GM21526 (cell line): ENCODE measurements at regions not wholly inside any gene's neighbourhood (a gene's known extent, or its start where the extent isn't known, plus 50 kb on each side); places are given as distances from the start of the nearest gene placed in this dataset.

ENCODE experiments used
- ATAC-seq: cut with Tn5 transposase; IDR thresholded peaks from one replicate; pipeline ENCODE4 v1.9.1; 2021; ENCODE audit warnings: moderate library complexity; ENCODE audit not compliant: unreplicated experiment, low FRiP score

- ATAC-seq, result no peak
These were observed 1237.7 kb upstream of the PCDH20 start for GRCh38 chr13:62653371-62653770.

DNA sequence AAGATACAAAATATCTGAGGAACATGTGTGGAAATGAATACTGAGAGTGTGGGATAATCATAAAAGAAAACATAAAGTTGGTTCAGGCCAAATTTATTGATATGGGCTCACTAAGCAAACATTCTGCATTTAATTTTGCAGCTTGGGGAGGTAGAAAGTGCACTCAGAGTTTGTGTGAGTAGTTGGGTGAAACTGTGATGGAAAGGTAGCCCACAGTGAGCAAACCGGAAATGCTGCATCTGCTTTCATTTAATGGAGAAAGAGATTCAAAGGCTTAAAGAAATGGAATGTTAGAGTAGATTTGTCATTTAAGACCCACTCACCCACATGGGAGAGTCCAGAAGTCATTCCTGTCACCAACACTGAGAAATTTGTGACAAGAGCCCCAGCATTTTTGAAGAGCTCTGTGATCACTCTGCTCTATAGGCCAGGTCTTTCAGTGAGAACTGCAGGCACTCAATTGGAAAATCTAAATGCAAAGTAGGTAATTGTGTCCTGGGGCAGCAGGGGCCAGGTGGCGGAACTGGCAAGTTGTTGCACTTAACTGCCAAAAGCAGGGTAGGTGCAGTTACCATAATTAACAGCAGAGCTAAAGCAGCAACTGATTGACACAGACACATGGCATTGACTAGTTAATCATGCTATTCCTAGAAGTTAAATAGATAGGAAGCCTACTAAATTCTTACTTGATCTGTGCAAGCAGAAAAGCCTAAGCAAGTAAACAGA is 1228.3 kb upstream of the PCDH20 start:
- no peak for ATAC-seq

GRCh38 chr13:62643007-62643483 is 1227.4 kb upstream of the PCDH20 start:
- no peak for ATAC-seq

DNA sequence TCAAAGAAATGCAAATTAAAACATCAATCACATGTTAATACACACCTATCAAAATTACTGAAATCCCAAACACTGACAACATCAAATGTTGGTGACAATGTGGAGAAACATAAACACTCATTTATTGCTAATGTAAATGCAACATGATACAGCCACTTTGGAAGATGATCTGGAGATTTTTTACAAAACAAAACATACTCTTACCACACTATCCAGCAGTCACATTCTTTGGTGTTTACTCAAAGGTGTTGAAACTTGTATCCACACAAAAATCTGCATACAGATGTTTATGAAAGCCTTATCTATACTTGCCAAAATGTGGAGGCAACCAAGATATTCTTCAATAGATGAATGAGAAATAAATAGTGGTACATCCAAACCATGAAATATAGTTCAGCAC is 1219.5 kb upstream of the PCDH20 start:
- ATAC-seq, result no peak

DNA sequence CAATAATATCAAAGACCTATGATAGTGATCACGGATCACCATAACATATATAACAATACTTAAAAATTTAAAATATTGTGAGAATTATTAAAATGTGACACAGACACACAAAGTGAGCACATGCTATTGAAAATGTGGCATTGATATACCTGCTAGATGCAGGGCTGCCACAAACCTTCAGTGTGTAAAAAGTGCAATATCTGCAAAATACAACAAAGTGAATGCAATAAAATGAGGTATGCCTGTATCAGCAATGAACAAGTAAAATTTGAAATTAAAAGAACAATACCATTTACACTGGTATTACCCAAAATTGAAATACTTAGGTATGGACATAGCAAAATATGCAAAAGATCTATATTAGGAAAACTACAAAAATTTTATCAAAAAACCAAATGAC is 1217.8 kb upstream of the PCDH20 start:
- no peak for ATAC-seq

DNA sequence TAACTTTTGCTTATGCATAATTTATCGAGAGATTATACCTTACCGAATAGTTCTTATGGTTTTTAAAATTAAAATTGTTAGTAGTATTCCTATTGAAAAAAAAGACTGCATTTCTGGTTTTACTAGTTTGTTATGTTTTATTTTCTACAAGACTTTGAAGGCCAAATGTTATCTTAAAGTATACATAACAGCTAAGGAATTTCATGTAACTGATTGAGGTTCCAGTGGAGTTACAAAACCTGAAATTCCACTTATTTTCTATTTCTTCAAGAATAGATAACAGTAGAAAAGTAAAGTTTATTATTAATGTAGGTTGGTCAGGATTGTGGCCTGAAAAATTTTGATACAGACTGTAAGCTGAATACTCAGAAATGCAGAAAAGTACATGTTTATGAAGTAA is 1216.0 kb upstream of the PCDH20 start:
- no peak for ATAC-seq

DNA sequence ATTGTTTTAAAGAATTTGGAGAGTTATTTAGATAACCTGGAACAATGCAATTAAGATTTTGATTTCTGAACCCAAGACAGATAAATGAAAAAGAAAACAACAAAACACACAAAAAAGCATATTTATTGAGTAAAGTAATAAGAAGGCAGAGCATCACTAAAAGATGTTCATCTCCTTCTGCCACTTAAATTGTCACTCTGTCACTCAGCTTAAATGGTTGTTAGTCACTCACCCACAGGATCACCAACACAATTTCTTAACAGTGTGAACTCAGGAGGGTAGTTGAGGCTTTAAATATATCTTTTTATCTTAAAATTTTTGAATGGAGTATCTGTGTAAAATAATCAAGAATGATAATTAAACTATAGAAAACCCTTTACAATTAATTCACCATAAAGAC is 1215.5 kb upstream of the PCDH20 start:
- ATAC-seq, result no peak

DNA sequence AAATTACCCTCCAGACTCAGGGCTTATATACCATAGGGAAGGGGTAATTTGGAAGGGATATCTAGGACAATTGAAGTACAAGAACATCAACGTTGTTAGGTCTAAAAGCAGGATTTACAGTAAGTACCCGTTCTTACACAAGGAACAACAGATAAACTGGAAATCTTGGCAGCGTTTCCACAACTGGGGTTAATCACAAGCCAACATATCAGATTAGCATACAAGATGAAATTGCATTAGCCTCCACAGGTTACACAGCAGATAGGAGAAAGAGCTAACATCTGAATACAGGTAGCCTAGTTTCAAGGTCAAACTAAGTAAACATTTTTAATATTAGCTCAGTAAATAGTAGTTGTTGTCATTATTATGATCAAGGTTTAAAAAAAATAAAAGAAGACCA is 1214.0 kb upstream of the PCDH20 start:
- ATAC-seq, result no peak

DNA sequence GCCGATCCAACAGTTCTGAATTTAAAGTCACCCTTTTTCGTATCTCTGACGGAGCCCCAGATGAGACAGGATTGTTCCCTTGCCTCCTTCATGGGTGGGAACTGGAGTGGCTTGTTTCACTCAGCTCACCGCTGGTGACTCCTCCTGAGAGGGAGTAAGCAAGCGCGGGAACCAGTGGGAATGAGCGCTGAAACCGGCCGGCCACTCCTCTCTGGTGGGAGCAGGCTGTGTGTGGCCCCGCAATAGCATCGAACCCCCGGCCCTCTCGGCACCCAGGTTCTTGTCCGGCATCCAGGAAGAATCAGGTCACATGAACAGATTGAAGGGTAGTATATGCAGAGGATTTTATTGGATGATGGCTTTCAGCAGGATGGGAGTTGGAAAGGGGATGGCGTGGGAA is 1211.6 kb upstream of the PCDH20 start:
- ATAC-seq, result no peak

GRCh38 chr13:62626771-62627170 is 1211.1 kb upstream of the PCDH20 start:
- ATAC-seq, result no peak

GRCh38 chr13:62625214-62625881 is 1209.7 kb upstream of the PCDH20 start:
- no peak for ATAC-seq

DNA sequence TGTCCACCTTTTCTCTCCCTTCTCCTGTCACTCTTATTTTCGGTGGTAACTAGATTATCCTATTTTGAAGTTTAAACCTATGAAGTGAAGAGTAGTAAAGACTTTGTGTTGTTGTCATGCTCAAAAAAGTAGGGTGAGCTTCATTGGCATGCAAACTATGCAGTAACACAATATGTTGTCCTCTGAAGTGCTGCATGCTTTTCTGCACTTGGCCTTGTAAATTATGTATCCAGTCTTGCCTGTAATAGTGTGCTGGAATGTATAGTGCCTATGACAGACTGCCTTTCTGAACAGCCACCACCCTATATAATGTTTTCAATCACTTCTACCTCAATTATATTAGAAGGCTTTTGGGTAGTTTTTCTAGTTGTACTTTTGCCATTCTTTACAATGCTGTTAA is 1198.2 kb upstream of the PCDH20 start:
- ATAC-seq, result no peak

- no peak for ATAC-seq
These were observed 1195.7 kb upstream of the PCDH20 start for GRCh38 chr13:62611343-62611742.

DNA sequence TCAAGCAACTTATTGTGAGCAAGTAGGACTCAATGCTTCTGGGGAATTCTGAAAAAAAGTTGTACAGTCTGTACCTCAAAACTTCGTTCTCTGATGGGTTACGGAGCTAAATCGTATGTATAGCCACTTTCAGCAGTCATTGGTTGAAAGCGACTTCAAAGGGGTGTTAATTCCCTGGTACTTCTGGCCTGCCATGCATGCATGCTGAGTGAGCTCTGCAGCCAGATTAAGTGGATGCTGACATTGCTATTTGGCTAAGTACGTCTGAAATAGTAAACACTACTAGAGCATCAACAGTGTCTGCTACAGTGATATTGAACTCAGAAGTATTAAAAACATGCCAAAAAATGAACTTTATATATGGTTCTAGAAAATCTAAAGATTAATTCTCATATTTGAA is 1183.1 kb upstream of the PCDH20 start:
- no peak for ATAC-seq

- no peak for ATAC-seq
These were observed 1180.3 kb upstream of the PCDH20 start for GRCh38 chr13:62595976-62596375.

DNA sequence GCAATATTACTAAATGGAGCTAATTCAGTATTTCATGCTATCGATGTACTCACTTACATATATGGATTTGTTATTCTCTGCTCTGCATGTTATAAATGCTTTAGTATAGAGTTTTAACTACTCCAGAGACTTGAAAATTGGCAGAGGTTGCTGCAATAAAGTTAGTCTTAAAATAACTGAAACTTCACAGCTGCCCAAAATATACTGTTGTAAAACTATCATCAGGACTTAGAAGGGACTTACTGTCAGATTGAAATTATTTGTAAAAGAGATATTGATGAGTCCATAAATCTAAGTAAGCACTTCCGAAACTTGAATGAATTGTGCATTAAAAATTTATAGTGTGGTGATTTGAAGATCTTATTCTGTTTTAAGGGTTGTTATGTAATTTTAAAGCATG is 1178.2 kb upstream of the PCDH20 start:
- no peak for ATAC-seq

DNA sequence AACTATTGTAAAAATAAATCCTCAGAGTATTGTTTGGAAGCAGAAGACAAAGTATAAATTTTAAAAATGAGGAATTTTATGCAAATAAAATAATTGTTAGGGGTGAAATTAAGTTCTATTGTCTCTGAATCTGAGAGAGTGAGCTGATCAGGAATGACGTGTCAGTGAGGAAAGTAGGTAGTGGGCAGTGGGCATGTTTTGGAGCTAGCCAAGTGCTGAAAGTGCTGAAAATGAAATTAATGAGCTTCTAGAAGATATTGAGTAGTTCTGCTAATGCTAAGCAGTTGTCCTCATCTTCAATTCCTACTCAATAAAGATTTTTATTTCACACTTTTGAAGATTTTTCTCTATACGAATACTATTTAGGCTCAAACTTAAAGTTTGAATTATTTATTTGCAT is 1167.8 kb upstream of the PCDH20 start:
- no peak for ATAC-seq

DNA sequence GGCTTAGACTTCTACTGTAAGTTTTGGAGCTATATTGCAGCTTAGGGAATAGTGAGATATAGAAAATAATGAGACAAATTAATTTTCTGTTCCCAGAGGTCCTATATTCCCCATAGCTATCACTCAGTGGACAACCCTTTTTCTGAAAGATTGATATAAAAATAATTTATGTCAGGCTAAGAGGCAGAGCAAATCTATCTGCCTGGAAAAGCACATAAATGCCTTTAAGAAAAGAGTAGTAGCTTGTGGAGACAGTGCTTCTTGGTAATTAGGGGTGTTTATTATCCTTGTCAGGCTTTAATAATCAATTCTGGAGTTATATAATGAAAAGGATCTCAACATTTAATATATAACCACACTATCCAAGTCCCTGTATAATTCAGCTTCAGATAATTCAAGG is 1162.8 kb upstream of the PCDH20 start:
- ATAC-seq, result no peak

- ATAC-seq, result no peak
These were observed 1149.1 kb upstream of the PCDH20 start for GRCh38 chr13:62564770-62565169.

GRCh38 chr13:62563251-62563650 is 1147.6 kb upstream of the PCDH20 start:
- no peak for ATAC-seq

- no peak for ATAC-seq
These were observed 1141.3 kb upstream of the PCDH20 start for GRCh38 chr13:62556978-62557377.

DNA sequence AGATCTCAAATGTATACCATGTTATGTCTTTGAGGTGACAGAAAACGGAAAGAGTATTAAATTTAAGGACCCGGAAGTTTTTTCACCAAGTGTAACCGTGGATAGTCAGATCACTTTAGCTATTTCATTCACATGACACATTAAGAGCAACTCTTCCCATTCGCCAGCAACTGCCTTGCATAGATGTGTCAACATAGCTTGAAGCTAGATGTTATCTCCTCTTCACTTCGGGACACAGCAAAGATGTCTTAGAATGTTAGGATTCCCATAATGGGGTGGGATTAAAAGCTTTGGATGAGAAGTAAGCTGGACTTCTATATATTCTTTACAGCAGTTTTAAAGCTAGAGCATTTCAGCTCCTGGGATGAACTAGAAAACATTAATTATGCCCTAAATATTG is 1135.9 kb upstream of the PCDH20 start:
- no peak for ATAC-seq
